WTC11 (cell line): ENCODE measurements at regions not wholly inside any gene's neighbourhood (a gene's known extent, or its start where the extent isn't known, plus 50 kb on each side); places are given as distances from the start of the nearest gene placed in this dataset.

Experiments used
- ATAC-seq: fragments of 200-7000 bp; cut with Tn5 transposase; 2 replicates; pipeline ENCODE4 v1.10.0; 2021; ENCODE audit warnings: mild to moderate bottlenecking, moderate library complexity
- CTCF ChIA-PET: fragments of 300-600 bp; sonication (Branson Sonifier 250); formaldehyde crosslinking; loops from one replicate; lab custom pipeline; 2021; ENCODE audit warnings: antibody characterized with exemption; lab: Charles Lee
- POLR2A ChIA-PET: fragments of 350-600 bp; sonication (Branson Sonifier 250); formaldehyde crosslinking; loops from one replicate; lab custom pipeline; 2021; ENCODE audit warnings: antibody characterized with exemption; lab: Charles Lee
- DNase-seq: peaks from one replicate; pipeline ENCODE4 v3.0.0; 2021; ENCODE audit warnings: low spot score
- H3K27ac Mint-ChIP-seq: 2 replicates; pipeline ENCODE4 v1.8.0; 2021; ENCODE audit warnings: mixed read lengths
- H3K27me3 Mint-ChIP-seq: 2 replicates; pipeline ENCODE4 v1.8.0; 2021; ENCODE audit warnings: low read depth, mild to moderate bottlenecking, moderate library complexity, mixed read lengths
- H3K36me3 Mint-ChIP-seq: 2 replicates; pipeline ENCODE4 v1.8.0; 2021; ENCODE audit warnings: mixed read lengths
- H3K4me1 Mint-ChIP-seq: 2 replicates; pipeline ENCODE4 v1.8.0; 2022; ENCODE audit warnings: mixed read lengths
- H3K4me3 Mint-ChIP-seq: 2 replicates; pipeline ENCODE4 v1.8.0; 2021; ENCODE audit warnings: mild to moderate bottlenecking, moderate library complexity, mixed read lengths
- H3K9me3 Mint-ChIP-seq: 2 replicates; pipeline ENCODE4 v1.8.0; 2021; ENCODE audit warnings: mixed read lengths
- CREM ChIP-seq: sonication (generic); formaldehyde crosslinking; IDR thresholded peaks from 2 replicates; pipeline ENCODE4 v1.8.1; 2022; ENCODE audit warnings: mild to moderate bottlenecking, missing genetic modification reagents, moderate library complexity
- FOXK1 ChIP-seq: sonication (generic); formaldehyde crosslinking; IDR thresholded peaks from 2 replicates; pipeline ENCODE4 v1.8.0; 2022; ENCODE audit warnings: mild to moderate bottlenecking, moderate library complexity, missing genetic modification reagents
- GABPB1 ChIP-seq: sonication (generic); formaldehyde crosslinking; IDR thresholded peaks from 2 replicates; pipeline ENCODE4 v1.8.1; 2023; ENCODE audit warnings: mild to moderate bottlenecking, missing genetic modification reagents
- MYBL2 ChIP-seq: sonication (generic); formaldehyde crosslinking; IDR thresholded peaks from 2 replicates; pipeline ENCODE4 v1.8.1; 2023; ENCODE audit warnings: mild to moderate bottlenecking, moderate library complexity, missing genetic modification reagents
- NR3C1 ChIP-seq: sonication (generic); formaldehyde crosslinking; conservative IDR thresholded peaks from 2 replicates; pipeline ENCODE4 v1.8.1; 2023; ENCODE audit warnings: low read depth, mild to moderate bottlenecking, missing genetic modification reagents
- SMAD4 ChIP-seq: sonication (generic); formaldehyde crosslinking; IDR thresholded peaks from 2 replicates; pipeline ENCODE4 v1.8.0; 2022; ENCODE audit warnings: mild to moderate bottlenecking, missing genetic modification reagents
- TF ChIP-seq, protein P1 (sequence below): sonication (generic); formaldehyde crosslinking; IDR thresholded peaks from 2 replicates; pipeline ENCODE4 v1.8.1; 2022; ENCODE audit warnings: mild to moderate bottlenecking, moderate library complexity, missing genetic modification reagents
- TF ChIP-seq, protein P2 (sequence below): sonication (generic); formaldehyde crosslinking; IDR thresholded peaks from 2 replicates; pipeline ENCODE4 v1.8.0; 2022; ENCODE audit warnings: mild to moderate bottlenecking, missing genetic modification reagents
- TF ChIP-seq, protein P3 (sequence below): fragments of 200-600 bp; IDR thresholded peaks from 2 replicates; pipeline ENCODE4 v1.8.0; 2022; ENCODE audit warnings: antibody characterized with exemption
- TF ChIP-seq, protein P4 (sequence below): fragments of 250-450 bp; sonication (Bioruptor Pico); conservative IDR thresholded peaks from 2 replicates; pipeline ENCODE4 v1.9.0; 2021; ENCODE audit warnings: mild to moderate bottlenecking
- TF ChIP-seq, protein P5 (sequence below): sonication (generic); formaldehyde crosslinking; IDR thresholded peaks from 2 replicates; pipeline ENCODE4 v1.8.1; 2022; ENCODE audit warnings: low read depth, missing genetic modification reagents, borderline replicate concordance
- TF ChIP-seq, protein P6 (sequence below): fragments of 250-450 bp; sonication (Bioruptor Pico); IDR thresholded peaks from 2 replicates; pipeline ENCODE4 v1.9.0; 2021; ENCODE audit warnings: mild to moderate bottlenecking
- TF ChIP-seq, protein P7 (sequence below): sonication (generic); formaldehyde crosslinking; IDR thresholded peaks from 2 replicates; pipeline ENCODE4 v1.8.0; 2023; ENCODE audit warnings: mild to moderate bottlenecking, missing genetic modification reagents
- TF ChIP-seq, protein P8 (sequence below): sonication (generic); formaldehyde crosslinking; IDR thresholded peaks from 2 replicates; pipeline ENCODE4 v1.8.1; 2023; ENCODE audit warnings: mild to moderate bottlenecking, missing genetic modification reagents

DNA sequence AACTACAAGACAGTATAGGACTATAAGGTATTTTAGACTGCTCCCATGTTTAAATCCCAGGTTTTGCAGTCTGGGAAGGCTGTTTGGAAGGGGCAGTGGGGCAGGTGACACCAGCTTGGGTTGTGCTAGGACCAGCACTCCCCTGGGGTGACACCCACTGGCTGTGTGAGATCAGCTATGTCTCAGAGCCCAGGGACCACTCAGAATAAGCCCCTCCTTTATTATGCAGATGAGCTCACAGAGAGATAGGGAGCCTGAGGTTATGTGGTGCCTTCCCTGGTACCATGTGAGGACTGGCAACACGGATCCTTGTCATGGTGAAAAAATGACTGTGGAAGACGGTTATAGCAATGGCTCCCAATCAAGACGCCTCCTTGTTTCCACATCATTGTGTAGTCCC lies 71.0 kb downstream of the NENF start:
- H3K9me3 Mint-ChIP-seq, result peaks cover 10% of the 10 kb centered on the region
- ATAC-seq, result peak; percentile 53
- POLR2A ChIA-PET, result interaction anchor here (1.1 kb wide), 1 partner anchor 12 kb away, joined by 3 read pairs; no protein-coding TSS in a partner anchor
- H3K27ac Mint-ChIP-seq, result peak overlapping the region; percentile 58; the same call in 1 of the 2 replicates
- TF ChIP-seq, protein P1, sequence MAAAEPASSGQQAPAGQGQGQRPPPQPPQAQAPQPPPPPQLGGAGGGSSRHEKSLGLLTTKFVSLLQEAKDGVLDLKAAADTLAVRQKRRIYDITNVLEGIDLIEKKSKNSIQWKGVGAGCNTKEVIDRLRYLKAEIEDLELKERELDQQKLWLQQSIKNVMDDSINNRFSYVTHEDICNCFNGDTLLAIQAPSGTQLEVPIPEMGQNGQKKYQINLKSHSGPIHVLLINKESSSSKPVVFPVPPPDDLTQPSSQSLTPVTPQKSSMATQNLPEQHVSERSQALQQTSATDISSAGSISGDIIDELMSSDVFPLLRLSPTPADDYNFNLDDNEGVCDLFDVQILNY (CRISPR knock-in tag), result no peak
- TF ChIP-seq, protein P2, sequence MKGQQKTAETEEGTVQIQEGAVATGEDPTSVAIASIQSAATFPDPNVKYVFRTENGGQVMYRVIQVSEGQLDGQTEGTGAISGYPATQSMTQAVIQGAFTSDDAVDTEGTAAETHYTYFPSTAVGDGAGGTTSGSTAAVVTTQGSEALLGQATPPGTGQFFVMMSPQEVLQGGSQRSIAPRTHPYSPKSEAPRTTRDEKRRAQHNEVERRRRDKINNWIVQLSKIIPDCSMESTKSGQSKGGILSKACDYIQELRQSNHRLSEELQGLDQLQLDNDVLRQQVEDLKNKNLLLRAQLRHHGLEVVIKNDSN (CRISPR knock-in tag), result no peak
- no peak for TF ChIP-seq GABPB1 (CRISPR knock-in tag)
- no peak for TF ChIP-seq MYBL2 (CRISPR knock-in tag)
- TF ChIP-seq NR3C1 (CRISPR knock-in tag), result no peak
- TF ChIP-seq, protein P3, sequence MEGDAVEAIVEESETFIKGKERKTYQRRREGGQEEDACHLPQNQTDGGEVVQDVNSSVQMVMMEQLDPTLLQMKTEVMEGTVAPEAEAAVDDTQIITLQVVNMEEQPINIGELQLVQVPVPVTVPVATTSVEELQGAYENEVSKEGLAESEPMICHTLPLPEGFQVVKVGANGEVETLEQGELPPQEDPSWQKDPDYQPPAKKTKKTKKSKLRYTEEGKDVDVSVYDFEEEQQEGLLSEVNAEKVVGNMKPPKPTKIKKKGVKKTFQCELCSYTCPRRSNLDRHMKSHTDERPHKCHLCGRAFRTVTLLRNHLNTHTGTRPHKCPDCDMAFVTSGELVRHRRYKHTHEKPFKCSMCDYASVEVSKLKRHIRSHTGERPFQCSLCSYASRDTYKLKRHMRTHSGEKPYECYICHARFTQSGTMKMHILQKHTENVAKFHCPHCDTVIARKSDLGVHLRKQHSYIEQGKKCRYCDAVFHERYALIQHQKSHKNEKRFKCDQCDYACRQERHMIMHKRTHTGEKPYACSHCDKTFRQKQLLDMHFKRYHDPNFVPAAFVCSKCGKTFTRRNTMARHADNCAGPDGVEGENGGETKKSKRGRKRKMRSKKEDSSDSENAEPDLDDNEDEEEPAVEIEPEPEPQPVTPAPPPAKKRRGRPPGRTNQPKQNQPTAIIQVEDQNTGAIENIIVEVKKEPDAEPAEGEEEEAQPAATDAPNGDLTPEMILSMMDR, result no peak
- TF ChIP-seq, protein P4, sequence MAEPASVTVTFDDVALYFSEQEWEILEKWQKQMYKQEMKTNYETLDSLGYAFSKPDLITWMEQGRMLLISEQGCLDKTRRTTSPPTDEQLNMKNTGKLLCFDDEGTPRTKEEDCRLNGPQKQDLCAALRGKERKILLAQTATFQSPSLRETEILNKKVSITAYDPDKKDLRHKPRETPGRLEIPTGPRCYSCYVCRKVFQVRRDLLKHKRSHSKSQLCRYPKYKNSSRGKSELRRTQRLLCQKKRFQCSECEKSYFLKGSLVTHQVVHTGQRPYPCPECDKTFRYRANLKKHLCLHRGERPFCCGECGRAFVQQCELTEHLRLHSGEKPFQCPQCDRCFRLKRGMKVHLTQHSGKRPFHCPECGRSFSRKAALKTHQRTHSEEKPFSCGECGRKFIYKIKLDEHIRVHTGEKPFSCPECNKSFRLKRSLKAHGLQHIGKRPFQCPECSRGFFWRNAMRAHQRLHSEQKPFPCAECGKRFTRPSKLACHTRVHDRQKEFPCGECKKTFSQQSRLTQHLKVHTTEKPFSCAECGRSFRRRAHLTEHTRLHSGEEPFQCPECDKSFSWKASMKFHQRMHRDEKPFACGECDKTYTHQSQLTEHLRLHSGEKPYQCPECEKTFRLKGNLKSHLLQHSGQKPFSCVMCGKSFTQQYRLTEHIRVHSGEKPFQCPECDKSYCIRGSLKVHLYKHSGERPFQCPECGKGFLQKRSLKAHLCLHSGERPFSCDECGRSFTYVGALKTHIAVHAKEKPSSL (CRISPR knock-in tag), result no peak
- TF ChIP-seq, protein P5, sequence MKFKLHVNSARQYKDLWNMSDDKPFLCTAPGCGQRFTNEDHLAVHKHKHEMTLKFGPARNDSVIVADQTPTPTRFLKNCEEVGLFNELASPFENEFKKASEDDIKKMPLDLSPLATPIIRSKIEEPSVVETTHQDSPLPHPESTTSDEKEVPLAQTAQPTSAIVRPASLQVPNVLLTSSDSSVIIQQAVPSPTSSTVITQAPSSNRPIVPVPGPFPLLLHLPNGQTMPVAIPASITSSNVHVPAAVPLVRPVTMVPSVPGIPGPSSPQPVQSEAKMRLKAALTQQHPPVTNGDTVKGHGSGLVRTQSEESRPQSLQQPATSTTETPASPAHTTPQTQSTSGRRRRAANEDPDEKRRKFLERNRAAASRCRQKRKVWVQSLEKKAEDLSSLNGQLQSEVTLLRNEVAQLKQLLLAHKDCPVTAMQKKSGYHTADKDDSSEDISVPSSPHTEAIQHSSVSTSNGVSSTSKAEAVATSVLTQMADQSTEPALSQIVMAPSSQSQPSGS (CRISPR knock-in tag), result no peak
- TF ChIP-seq, protein P6, sequence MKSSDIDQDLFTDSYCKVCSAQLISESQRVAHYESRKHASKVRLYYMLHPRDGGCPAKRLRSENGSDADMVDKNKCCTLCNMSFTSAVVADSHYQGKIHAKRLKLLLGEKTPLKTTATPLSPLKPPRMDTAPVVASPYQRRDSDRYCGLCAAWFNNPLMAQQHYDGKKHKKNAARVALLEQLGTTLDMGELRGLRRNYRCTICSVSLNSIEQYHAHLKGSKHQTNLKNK (CRISPR knock-in tag), result no peak
- TF ChIP-seq, protein P7, sequence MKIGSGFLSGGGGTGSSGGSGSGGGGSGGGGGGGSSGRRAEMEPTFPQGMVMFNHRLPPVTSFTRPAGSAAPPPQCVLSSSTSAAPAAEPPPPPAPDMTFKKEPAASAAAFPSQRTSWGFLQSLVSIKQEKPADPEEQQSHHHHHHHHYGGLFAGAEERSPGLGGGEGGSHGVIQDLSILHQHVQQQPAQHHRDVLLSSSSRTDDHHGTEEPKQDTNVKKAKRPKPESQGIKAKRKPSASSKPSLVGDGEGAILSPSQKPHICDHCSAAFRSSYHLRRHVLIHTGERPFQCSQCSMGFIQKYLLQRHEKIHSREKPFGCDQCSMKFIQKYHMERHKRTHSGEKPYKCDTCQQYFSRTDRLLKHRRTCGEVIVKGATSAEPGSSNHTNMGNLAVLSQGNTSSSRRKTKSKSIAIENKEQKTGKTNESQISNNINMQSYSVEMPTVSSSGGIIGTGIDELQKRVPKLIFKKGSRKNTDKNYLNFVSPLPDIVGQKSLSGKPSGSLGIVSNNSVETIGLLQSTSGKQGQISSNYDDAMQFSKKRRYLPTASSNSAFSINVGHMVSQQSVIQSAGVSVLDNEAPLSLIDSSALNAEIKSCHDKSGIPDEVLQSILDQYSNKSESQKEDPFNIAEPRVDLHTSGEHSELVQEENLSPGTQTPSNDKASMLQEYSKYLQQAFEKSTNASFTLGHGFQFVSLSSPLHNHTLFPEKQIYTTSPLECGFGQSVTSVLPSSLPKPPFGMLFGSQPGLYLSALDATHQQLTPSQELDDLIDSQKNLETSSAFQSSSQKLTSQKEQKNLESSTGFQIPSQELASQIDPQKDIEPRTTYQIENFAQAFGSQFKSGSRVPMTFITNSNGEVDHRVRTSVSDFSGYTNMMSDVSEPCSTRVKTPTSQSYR (CRISPR knock-in tag), result no peak
- TF ChIP-seq, protein P8, sequence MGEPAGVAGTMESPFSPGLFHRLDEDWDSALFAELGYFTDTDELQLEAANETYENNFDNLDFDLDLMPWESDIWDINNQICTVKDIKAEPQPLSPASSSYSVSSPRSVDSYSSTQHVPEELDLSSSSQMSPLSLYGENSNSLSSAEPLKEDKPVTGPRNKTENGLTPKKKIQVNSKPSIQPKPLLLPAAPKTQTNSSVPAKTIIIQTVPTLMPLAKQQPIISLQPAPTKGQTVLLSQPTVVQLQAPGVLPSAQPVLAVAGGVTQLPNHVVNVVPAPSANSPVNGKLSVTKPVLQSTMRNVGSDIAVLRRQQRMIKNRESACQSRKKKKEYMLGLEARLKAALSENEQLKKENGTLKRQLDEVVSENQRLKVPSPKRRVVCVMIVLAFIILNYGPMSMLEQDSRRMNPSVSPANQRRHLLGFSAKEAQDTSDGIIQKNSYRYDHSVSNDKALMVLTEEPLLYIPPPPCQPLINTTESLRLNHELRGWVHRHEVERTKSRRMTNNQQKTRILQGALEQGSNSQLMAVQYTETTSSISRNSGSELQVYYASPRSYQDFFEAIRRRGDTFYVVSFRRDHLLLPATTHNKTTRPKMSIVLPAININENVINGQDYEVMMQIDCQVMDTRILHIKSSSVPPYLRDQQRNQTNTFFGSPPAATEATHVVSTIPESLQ (CRISPR knock-in tag), result no peak
- no peak for TF ChIP-seq FOXK1
- no peak for TF ChIP-seq CREM (CRISPR knock-in tag)
- TF ChIP-seq SMAD4 (CRISPR knock-in tag), result no peak
- TF ChIP-seq, all 79 proteins: peak for 0
- Mint-ChIP-seq H3K27me3 (no peaks in the 10 kb centered on the region), H3K4me1 (peaks cover 15% of the 10 kb centered on the region), H3K36me3 (no peaks in the 10 kb centered on the region), H3K4me3 (no peak overlapping the region)
- DNase-seq, result no peak
- CTCF ChIA-PET, result interaction anchor here (1.0 to 1.8 kb wide), 2 partner anchors 27 to 161 kb away, joined by 4 to 5 read pairs; no protein-coding TSS in a partner anchor
